Body of pancreas (tissue), 4 donors: ENCODE measurements at regions not wholly inside any gene's neighbourhood (a gene's known extent, or its start where the extent isn't known, plus 50 kb on each side); places are given as distances from the start of the nearest gene placed in this dataset.

Source experiments
- POLR2A ChIP-seq, 3 donors: fragments of 450-650 bp; IDR thresholded peaks; one replicate each; pipeline ENCODE4 v1.6.1; 2016; ENCODE audit warnings: antibody characterized with exemption in 3 of 3, mild to moderate bottlenecking in 2 of 3
- TF ChIP-seq, protein P1 (sequence below), 7 experiments: fragments of 450-650 bp in 4 of 7; fragments of 200-600 bp in 3 of 7; sonication (generic) in 3 of 7; IDR thresholded peaks; one replicate each; pipeline ENCODE4 v1.5.1; 2016 to 2019; ENCODE audit warnings: antibody characterized with exemption in 7 of 7

- TF ChIP-seq, protein P1, sequence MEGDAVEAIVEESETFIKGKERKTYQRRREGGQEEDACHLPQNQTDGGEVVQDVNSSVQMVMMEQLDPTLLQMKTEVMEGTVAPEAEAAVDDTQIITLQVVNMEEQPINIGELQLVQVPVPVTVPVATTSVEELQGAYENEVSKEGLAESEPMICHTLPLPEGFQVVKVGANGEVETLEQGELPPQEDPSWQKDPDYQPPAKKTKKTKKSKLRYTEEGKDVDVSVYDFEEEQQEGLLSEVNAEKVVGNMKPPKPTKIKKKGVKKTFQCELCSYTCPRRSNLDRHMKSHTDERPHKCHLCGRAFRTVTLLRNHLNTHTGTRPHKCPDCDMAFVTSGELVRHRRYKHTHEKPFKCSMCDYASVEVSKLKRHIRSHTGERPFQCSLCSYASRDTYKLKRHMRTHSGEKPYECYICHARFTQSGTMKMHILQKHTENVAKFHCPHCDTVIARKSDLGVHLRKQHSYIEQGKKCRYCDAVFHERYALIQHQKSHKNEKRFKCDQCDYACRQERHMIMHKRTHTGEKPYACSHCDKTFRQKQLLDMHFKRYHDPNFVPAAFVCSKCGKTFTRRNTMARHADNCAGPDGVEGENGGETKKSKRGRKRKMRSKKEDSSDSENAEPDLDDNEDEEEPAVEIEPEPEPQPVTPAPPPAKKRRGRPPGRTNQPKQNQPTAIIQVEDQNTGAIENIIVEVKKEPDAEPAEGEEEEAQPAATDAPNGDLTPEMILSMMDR (IDR thresholded peaks at IDR 0.05): no peak
- no peak for TF ChIP-seq POLR2A (IDR thresholded peaks at IDR 0.05)
Measured at GRCh38 chr2:167712275-167712674, 535.1 kb downstream of the STK39 start.
